AG04449 (cell line): ENCODE measurements at regions not wholly inside any gene's neighbourhood (a gene's known extent, or its start where the extent isn't known, plus 50 kb on each side); places are given as distances from the start of the nearest gene placed in this dataset.

ENCODE experiments used
- CTCF ChIA-PET: fragments of 350-600 bp; formaldehyde crosslinking; extraction: SDS; loops from one replicate; lab custom pipeline; 2021; ENCODE audit warnings: antibody characterized with exemption; lab: Yijun Ruan, JAX
- POLR2A ChIA-PET: fragments of 400-600, 350-600 bp; formaldehyde crosslinking; extraction: SDS; loops from one replicate; lab custom pipeline; 2020; ENCODE audit warnings: antibody characterized with exemption, inconsistent platforms; lab: Yijun Ruan, JAX
- DNase-seq: peaks from one replicate; pipeline ENCODE4 v3.0.0-alpha.2; 2010; ENCODE audit warnings: low read depth, low spot score
- H3K4me3 ChIP-seq: 2 replicates; pipeline ENCODE4 v1.5.1; 2011; ENCODE audit warnings: low read depth, mild to moderate bottlenecking, control low read depth, low read length
- TF ChIP-seq, protein P1 (sequence below): IDR thresholded peaks from one replicate; pipeline ENCODE4 v1.5.1; 2011; ENCODE audit warnings: mild to moderate bottlenecking, moderate library complexity, low read length, control low read depth, inconsistent platforms; ENCODE audit not compliant: insufficient read depth; ENCODE audit errors: missing control alignments

DNA sequence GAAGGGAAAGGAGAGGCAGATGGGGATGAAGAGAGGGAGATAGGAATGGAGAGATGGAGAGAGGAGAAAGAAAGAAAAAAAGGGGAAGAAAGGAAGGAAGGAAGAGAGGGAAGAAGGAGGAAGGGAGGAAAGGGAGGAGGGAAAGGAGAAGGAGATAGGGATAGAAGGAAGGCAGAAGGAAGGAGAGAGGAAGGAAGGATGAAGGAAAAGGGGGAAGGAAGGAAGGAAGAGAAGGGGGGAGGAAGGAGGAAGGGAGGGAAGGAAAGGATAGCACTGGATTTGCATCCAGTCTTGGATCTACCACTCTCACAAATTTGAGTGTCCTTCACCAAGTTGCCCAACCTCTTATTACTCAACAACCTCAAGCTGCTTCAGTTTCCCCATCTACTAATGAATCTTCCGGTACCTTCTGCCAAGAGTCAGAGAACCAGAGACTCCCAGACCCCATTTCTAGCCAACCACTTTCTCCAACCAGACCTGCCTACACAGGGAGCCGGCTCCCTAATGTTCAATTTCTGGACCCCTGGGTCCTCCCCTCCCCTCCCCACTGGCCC, 79.7 kb upstream of the FOXP4 start:
- ChIA-PET CTCF (interaction anchor here (0.7 kb wide), 1 partner anchor 125 kb away, joined by 3 read pairs; no protein-coding TSS in a partner anchor), POLR2A (no interaction called here)
- H3K4me3 ChIP-seq, result no peak overlapping the region
- DNase-seq, result no peak
- TF ChIP-seq, protein P1, sequence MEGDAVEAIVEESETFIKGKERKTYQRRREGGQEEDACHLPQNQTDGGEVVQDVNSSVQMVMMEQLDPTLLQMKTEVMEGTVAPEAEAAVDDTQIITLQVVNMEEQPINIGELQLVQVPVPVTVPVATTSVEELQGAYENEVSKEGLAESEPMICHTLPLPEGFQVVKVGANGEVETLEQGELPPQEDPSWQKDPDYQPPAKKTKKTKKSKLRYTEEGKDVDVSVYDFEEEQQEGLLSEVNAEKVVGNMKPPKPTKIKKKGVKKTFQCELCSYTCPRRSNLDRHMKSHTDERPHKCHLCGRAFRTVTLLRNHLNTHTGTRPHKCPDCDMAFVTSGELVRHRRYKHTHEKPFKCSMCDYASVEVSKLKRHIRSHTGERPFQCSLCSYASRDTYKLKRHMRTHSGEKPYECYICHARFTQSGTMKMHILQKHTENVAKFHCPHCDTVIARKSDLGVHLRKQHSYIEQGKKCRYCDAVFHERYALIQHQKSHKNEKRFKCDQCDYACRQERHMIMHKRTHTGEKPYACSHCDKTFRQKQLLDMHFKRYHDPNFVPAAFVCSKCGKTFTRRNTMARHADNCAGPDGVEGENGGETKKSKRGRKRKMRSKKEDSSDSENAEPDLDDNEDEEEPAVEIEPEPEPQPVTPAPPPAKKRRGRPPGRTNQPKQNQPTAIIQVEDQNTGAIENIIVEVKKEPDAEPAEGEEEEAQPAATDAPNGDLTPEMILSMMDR, result no peak

DNA sequence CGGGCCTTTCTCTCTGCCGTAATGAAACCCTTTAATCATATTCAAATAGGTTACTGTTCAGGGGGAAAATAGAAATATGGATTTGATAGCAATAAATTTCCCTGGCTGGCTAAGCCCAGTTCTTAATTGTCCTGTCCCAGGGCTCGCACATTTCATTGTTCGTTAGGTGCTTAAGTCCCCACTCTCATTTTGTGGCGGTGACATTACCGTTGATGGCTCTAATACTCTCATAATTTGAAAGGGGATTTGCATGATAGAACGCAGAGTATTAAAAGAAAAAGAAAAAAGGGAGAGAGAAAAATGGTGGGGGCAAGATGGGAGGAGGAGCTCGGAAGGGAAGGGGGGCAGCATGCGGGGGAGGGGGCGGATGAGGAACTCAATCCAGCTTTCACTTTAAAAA, 79.1 kb upstream of the FOXP4 start:
- CTCF ChIA-PET, result interaction anchor here (0.7 to 1.3 kb wide), 3 partner anchors 13 to 217 kb away, joined by 3 read pairs; no protein-coding TSS in a partner anchor
- TF ChIP-seq, protein P1, result no peak
- POLR2A ChIA-PET, result no interaction called here
- DNase-seq, result no peak
- no peak overlapping the region for H3K4me3 ChIP-seq

DNA sequence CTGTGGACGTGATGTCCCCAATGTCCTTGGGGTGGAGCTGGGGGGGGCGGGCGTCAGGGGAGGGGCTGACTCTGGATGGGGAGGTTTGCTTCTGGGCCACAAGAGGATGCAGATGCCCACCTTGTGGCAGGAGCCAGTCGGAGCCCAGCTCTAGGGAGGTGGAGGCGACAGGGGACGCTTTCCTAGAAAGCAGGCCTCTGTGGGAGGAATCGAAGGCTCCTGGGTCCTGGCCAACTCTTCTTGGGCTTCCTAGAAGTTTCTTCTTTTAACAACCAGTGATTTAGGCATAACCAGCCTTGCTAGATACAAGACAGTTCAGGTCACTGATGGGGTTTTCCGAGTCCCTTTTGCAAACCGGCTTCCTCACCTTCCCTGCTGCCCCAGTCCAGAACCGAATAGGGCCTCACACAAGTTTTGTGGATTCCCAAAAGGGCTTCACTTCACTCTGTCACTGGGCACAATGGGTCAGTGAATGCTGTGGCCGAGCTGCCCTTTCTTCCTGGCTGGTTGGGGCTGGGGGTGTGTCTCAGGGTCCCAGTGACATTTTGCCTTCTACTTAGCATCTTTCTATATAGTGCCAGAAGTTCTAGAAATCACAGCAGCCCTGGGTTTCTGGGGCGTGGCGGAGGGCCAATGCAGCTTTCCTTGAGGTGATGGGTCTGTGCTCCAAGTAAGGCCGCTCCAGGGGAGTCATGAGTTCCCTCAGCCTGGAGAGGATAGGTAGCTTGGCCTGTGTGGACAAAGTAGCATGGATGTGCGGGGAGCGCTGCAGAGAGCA, 78.4 kb upstream of the FOXP4 start:
- DNase-seq, result no peak
- ChIA-PET CTCF (interaction anchor here (1.0 to 1.3 kb wide), 3 partner anchors 14 to 216 kb away, joined by 3 read pairs; no protein-coding TSS in a partner anchor), POLR2A (no interaction called here)
- TF ChIP-seq, protein P1, result no peak
- no peak overlapping the region for H3K4me3 ChIP-seq

DNA sequence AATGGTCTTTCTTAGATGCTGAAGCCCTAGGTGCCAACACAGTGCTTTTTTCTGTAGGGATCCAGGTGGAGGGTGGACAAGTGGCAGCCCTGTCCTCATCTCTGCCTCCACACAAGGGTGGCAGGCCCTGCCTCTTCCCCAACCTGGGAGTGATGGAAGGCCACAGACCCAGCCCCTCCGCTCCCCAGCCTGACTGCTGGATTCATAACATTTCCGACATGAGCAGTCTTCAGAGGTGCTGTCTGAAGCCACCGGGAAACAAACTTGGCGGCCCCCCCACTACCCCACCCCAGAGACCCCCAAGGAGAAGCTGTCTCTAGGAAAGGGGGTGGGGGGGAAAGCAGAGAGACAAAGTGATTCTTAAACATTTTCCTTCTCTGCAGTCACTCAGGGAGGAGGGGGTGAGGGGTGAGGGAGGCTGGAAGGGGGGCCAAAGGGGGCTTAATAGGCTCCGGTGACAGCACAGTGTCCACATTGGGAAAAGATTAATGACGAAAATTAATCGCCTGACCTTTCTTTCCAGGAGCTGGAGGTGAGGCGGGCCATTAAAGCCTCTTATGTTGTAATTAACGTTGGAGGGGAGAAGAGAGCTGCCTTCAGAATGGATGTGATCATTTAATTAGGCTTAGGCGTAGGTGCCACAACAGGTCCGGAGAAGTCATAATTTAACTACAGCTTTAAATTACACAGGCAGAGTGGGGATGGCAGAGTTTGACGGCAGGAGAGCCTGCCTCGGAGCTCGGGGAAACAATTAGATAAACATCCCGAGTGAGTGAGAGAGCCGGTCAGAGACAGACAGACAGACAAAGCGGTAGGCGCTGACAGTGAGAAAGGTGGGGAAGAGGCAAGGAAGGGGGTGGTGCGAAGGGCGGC, 76.8 kb upstream of the FOXP4 start:
- ChIA-PET CTCF (interaction anchor here (0.9 to 2.1 kb wide), 5 partner anchors 7 to 214 kb away, joined by 3 to 7 read pairs (median 5); no protein-coding TSS in a partner anchor), POLR2A (no interaction called here)
- no peak overlapping the region for H3K4me3 ChIP-seq
- TF ChIP-seq, protein P1, result no peak
- DNase-seq, result no peak

DNA sequence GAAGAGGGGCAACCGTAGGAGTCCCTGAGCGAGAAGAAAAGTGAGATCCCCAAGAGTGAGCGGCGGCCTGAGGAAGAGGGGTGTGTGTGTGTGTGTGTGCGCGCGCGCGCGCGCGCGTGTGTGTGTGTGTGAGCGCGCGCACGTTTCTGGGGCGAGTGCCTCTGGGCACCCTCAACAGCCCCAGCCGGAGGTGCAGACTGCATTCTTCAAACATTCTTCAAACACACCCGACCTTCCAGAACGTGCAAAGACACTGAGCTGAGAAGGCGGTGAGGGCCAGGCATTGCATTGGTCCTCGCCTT, 76.2 kb upstream of the FOXP4 start:
- ChIA-PET CTCF (interaction anchor here (0.8 to 2.1 kb wide), 6 partner anchors 8 to 213 kb away, joined by 3 to 7 read pairs (median 4); no protein-coding TSS in a partner anchor), POLR2A (interaction anchor here (0.8 kb wide), 1 partner anchor 62 kb away, joined by 3 read pairs; no protein-coding TSS in a partner anchor)
- TF ChIP-seq, protein P1, result no peak
- no peak for DNase-seq
- H3K4me3 ChIP-seq, result peak overlapping the region; percentile 18
